ENCODE measurements at regions not wholly inside any gene's neighbourhood (a gene's known extent, or its start where the extent isn't known, plus 50 kb on each side); places are given as distances from the start of the nearest gene placed in this dataset.

- no peak for TF ChIP-seq RAD21 (IDR thresholded peaks at IDR 0.05; ENCODE audit: low read depth)
- TF ChIP-seq CEBPB (IDR thresholded peaks at IDR 0.05) = no peak
- TF ChIP-seq EP300 (IDR thresholded peaks at IDR 0.05; ENCODE audit: borderline replicate concordance) = no peak
- TF ChIP-seq USF1 (IDR thresholded peaks at IDR 0.05) = no peak
Measured at GRCh38 chr9:85420750-85421149, 321.0 kb downstream of the AGTPBP1 start.

Measured in Ishikawa (cell line).